ENCODE measurements at regions not wholly inside any gene's neighbourhood (a gene's known extent, or its start where the extent isn't known, plus 50 kb on each side); places are given as distances from the start of the nearest gene placed in this dataset.

GRCh38 chr10:10787586-10787985 lies 230.1 kb upstream of the CELF2 start:
- no peaks in the 10 kb centered on the region for H3K36me3 ChIP-seq (ENCODE audit: control insufficient read depth, insufficient read depth, low read length)
- H2AK5ac ChIP-seq (ENCODE audit: low read depth, low read length) = no peak overlapping the region
- no peak overlapping the region for H2AFZ ChIP-seq (replicated peaks; ENCODE audit: low read length, poor library complexity)
- WGBS, 2 experiments (ENCODE audit: extremely low coverage in 2 of 2, insufficient read length in 1 of 2) = no CpG with 5 or more reads among the region's 4 CpGs
- H2AK9ac ChIP-seq (replicated peaks; ENCODE audit: low read depth, low read length, poor library complexity) = no peak overlapping the region
- no peaks in the 10 kb centered on the region for H3K27me3 ChIP-seq (ENCODE audit: control insufficient read depth, insufficient read depth, low read length)
- in situ Hi-C loops (cut with MboI; ENCODE audit: low sequenced_read_pairs) = no loop called here
- H3K4me1 ChIP-seq (ENCODE audit: control insufficient read depth, insufficient read depth, low read length) = peaks cover 14% of the 10 kb centered on the region
- dilution Hi-C loops (cut with HindIII; ENCODE audit: low sequenced_read_pairs, unreplicated experiment) = no loop called here
- no peak overlapping the region for H3K4me3 ChIP-seq (ENCODE audit: insufficient read depth, low read depth, low read length)
- H2BK15ac ChIP-seq (ENCODE audit: low read depth, low read length) = peak overlapping the region; percentile 70; the same call in 1 of the 3 replicates
- no peak overlapping the region for H4K91ac ChIP-seq (ENCODE audit: insufficient read depth, low read depth, low read length)
- peak overlapping the region; percentile 38; the same call in 1 of the 2 replicates for H3K18ac ChIP-seq (ENCODE audit: low read depth, low read length)
- H4K20me1 ChIP-seq (ENCODE audit: insufficient read depth, low read length) = no peaks in the 10 kb centered on the region
- H3K9me3 ChIP-seq (ENCODE audit: control insufficient read depth, insufficient read depth, low read length) = no peaks in the 10 kb centered on the region
- peaks cover 3% of the 10 kb centered on the region for H3K9me1 ChIP-seq (ENCODE audit: insufficient read depth, low read length)
- intact Hi-C loops (cut with micrococcal nuclease) = loop anchor here (5.0 kb wide), 1 partner anchor 40 kb away; no protein-coding TSS in a partner anchor
- no peak for ATAC-seq (ENCODE audit: low read depth)
- no peak overlapping the region for H2BK20ac ChIP-seq (ENCODE audit: low read depth, low read length)
- CTCF ChIA-PET = interaction anchor here (0.5 kb wide), 1 partner anchor 109 kb away, joined by 4 read pairs; no protein-coding TSS in a partner anchor
- no peak overlapping the region for H3K23ac ChIP-seq (ENCODE audit: low read depth, low read length)
- no peak overlapping the region for H2BK5ac ChIP-seq (ENCODE audit: low read depth, low read length, poor library complexity, severe bottlenecking)
- POLR2A ChIA-PET (ENCODE audit: unreplicated experiment) = no interaction called here
- peak overlapping the region in 1 of 2 experiments; percentile 12; a peak in 1 of 4 replicates for H4K8ac ChIP-seq (ENCODE audit: low read depth in 2 of 2, low read length in 2 of 2)
- no peak overlapping the region for H3K14ac ChIP-seq (replicated peaks; ENCODE audit: low read depth, low read length)
- no peak for TF ChIP-seq RAD21 (IDR thresholded peaks at IDR 0.05; ENCODE audit: low read length)
- no peak for TF ChIP-seq RFX5 (IDR thresholded peaks at IDR 0.05; ENCODE audit: low read depth, low read length)
- TF ChIP-seq CHD1 (IDR thresholded peaks at IDR 0.05; ENCODE audit: low read depth, low read length) = no peak
- TF ChIP-seq POLR2A (IDR thresholded peaks at IDR 0.05; ENCODE audit: low read depth, low read length) = no peak
- no peak for TF ChIP-seq CEBPB (IDR thresholded peaks at IDR 0.05; ENCODE audit: low read depth, low read length)
- no peak for TF ChIP-seq FOS (IDR thresholded peaks at IDR 0.05; ENCODE audit: low read depth, low read length)
- TF ChIP-seq BHLHE40 (IDR thresholded peaks at IDR 0.05; ENCODE audit: low read depth, low read length) = no peak
- no peak for TF ChIP-seq RCOR1 (IDR thresholded peaks at IDR 0.05; ENCODE audit: insufficient replicate concordance, low read length)
- TF ChIP-seq MXI1 (IDR thresholded peaks at IDR 0.05; ENCODE audit: borderline replicate concordance, low read depth, low read length) = no peak
- no peak for TF ChIP-seq NFE2L2 (IDR thresholded peaks at IDR 0.05; ENCODE audit: low read depth, low read length)
- TF ChIP-seq MAZ (IDR thresholded peaks at IDR 0.05; ENCODE audit: borderline replicate concordance, low read depth, low read length) = no peak
- TF ChIP-seq MAFK (IDR thresholded peaks at IDR 0.05; ENCODE audit: low read depth, low read length) = no peak
- TF ChIP-seq ELK1 (IDR thresholded peaks at IDR 0.05; ENCODE audit: borderline replicate concordance, low read depth, low read length) = no peak
- no peak for TF ChIP-seq USF2 (IDR thresholded peaks at IDR 0.05; ENCODE audit: low read depth, low read length)
- TF ChIP-seq SMC3 (IDR thresholded peaks at IDR 0.05; ENCODE audit: low read depth, low read length) = no peak
- no TSS peak for BruUV-seq (replicated peaks)
- peak overlapping the region; percentile 11; the same call in 1 of the 2 replicates for H3K4me2 ChIP-seq (ENCODE audit: low read depth, low read length)
- no peak for DNase-seq
- no peaks in the 10 kb centered on the region for H3K79me1 ChIP-seq (ENCODE audit: low read depth in 1 of 2, low read length in 2 of 2)
- no peak overlapping the region for H3K56ac ChIP-seq (ENCODE audit: extremely low read depth, insufficient read depth, low read length)
- peak overlapping the region; percentile 28; the same call in 1 of the 2 replicates for H2BK120ac ChIP-seq (ENCODE audit: low read depth, low read length)
- no peak overlapping the region; the same call in 1 of the 2 replicates for H3K9ac ChIP-seq (ENCODE audit: low read depth, low read length)
- no peak overlapping the region for H3K27ac ChIP-seq (ENCODE audit: insufficient read depth, low read length)
- H4K5ac ChIP-seq (ENCODE audit: low read depth, low read length) = peak overlapping the region; percentile 37; the same call in 1 of the 2 replicates
- H3K4ac ChIP-seq (ENCODE audit: low read depth, low read length) = no peak overlapping the region; the same call in 1 of the 2 replicates

Measured in IMR-90 (cell line).